GM18870 (cell line): ENCODE measurements at regions not wholly inside any gene's neighbourhood (a gene's known extent, or its start where the extent isn't known, plus 50 kb on each side); places are given as distances from the start of the nearest gene placed in this dataset.

Source experiments
- ATAC-seq: cut with Tn5 transposase; IDR thresholded peaks from one replicate; pipeline ENCODE4 v1.9.1; 2021; ENCODE audit warnings: moderate library complexity; ENCODE audit not compliant: unreplicated experiment

DNA sequence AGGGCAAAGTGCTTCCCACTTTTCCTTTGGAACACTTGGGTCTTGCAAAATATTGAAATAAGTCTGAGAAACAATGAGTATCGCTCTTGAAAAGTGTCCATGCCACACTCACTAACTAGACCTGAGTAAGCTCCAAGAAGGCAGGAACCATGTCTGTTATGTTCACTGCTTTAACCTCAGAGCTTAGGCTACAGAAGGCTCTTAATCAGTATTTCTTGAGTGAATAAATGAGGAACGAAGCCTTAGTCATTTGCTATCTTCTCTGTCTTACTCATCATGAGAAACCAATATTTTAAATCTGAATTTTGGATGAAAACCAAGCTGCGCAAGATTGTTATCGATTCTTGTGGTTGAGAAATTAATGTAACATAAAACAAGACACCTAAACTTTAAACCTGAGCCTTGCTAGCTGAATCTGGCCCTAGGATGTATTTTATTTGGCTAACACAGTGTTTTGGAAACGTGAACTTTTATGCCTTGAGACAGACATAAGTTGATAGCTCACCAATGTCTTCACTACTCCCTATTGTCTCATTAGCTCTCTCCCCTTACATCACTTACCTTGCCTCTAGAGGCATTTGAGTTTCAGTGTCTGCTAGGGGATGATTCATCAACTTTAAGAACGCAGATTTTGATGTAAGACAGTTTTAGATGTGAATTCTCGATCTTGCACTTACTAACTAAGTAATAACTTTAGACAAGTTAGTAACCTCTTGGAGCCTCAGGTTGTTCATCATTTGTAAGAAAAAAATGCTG lies 392.8 kb upstream of the MEIS1 start:
- ATAC-seq: no peak

DNA sequence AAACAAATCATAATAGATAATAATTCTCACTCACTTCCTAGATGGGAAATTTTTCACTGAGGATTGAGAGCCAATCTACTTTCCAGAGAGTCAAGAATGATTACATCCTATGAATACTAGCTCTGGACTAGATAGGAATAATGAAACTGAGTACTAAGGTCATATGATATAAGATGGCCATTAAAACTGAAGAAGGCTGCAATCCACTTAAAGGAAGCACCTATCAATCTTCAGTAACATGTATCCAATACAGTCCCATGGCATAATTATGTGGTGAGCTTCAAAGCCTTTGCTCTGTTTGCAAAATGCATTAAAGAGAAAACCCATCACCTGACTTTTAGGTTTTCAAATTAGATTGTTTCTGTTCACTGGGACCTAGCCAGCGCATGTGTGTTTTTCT lies 398.0 kb upstream of the MEIS1 start:
- ATAC-seq: no peak

DNA sequence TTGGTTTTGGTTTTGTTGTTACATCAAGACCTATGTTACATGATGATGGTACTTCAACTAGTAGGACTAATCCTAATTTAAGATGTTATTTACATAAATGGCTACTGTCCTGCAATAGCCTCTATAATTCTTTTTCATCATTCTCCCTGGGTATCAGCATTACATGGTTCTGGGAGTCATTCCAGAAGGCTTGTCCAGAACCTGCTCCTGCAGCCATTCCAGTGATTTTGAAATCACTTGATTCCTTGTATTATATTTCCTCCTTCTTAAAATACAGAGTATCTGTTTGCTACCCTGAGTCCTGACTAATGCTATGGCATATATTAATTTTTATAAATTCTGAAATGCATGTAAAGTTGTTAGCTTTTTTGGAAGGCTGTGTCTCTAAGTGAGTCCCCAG lies 400.5 kb upstream of the MEIS1 start:
- no peak for ATAC-seq

DNA sequence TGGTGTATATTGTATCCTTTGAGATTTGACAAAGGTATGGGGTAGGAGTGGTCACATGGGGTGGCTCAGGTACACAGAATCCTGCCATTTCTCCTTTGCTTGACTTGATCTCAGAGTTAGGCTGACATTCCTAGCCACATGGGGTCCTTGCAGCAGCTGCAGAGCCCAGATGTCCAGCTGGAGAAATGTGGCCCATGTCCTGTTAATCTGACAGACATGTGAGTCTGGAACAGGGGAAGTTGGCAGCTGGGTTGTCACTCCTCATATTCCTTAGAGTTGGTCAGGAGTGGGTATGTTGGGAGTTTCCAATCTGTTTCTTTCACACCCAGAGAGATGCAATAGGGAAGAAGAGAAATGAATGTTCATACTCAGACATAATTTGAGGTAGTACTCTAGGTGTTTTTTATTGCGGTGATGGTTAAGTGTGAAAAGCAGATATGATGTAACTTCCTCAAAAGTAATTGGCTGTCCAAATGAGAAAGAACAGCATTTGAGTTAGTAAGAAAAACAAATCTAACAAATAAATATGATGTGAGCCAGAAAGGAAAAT lies 402.6 kb upstream of the MEIS1 start:
- no peak for ATAC-seq

DNA sequence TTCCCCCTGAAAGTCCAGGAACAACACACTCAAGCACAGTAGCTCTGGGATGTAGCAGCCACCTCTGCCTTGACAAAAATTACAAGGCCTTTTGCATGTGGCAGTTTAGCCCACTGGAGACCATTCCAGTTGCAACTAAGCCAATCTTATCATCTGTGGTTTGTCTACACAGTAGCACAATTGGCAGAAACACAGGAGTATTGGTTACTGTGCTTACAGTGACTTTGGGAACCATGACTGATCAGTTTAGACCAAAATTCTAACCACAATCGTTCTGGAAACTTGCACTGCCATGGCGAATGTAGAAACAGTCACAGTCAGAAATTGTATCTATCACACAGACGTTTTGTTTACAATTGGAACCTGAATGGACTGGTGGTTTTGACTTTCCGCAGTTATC lies 403.7 kb upstream of the MEIS1 start:
- ATAC-seq: no peak

DNA sequence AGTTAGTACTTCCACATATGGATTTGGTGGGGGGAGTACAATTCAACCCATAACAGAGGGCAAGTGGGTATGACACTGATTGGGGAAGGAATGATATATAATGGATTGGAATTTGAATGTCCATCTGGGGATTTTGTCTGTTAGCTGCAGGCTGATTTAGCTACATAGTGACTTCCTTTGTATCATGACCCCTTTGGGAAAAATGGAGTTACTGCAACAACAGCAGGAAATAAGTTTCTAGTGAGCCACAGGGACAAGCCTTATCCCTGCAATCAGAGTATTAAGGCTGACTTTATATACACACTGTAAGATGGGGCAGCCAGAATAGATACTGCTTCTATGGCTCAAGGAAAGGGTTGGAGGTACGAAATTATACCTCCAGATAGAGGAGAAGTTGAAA lies 404.4 kb upstream of the MEIS1 start:
- no peak for ATAC-seq

DNA sequence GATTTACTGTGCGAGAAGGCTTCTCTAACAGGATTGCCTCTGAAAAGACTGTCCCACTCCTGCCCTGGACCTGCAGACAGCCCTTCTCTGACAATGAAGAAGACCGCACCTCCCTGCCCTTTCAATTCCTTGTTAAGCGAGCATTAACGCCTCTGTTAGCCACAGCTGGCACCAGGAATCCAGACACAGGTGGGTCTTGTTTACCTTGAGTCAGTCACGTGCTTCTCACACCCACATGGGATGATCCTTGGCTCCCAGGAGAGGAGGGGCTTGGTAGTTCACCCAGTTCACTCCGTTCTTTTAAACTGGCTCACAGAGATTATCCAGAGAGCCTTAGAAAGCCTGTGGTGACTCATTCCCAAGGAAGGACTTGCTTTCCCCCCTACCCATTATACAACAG lies 410.5 kb upstream of the MEIS1 start:
- ATAC-seq: no peak

DNA sequence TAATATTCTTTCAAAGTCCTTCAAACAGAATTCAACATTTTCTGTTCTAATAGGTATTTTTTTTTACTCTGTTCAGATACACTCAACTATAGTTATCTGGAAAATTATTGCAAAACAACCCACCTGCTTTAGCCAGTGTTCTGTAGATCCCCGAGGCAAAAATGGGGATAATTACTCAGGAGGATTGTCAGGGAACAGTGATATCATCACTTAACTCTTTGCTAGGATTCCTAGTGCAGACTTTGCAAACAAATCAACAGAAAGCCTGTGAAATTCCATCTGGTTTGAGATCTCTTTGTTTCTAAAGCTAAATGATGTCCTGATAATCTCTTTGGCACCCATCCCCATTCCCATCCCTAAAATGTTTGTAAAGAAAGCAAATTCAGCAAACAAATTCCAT lies 413.6 kb upstream of the MEIS1 start:
- ATAC-seq: no peak

DNA sequence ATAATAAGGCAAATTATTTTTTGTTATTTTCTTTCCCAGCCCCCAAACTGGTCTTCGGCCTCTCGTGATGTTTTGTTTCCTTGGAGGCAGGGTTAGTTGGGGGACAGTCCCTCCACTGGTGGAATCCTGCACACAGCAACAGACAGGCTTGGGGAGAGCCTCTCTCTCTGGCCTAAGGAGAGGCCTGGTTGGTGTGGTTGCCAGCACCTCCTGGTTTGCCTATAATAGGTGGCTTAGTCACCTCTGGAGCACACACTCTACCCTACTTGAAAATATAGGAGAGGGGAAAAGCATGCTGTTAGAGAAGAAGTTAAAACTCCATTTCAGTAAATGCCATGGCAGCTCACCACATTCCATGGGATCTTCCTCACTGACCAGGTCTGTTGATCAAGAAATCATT lies 417.2 kb upstream of the MEIS1 start:
- ATAC-seq: no peak

DNA sequence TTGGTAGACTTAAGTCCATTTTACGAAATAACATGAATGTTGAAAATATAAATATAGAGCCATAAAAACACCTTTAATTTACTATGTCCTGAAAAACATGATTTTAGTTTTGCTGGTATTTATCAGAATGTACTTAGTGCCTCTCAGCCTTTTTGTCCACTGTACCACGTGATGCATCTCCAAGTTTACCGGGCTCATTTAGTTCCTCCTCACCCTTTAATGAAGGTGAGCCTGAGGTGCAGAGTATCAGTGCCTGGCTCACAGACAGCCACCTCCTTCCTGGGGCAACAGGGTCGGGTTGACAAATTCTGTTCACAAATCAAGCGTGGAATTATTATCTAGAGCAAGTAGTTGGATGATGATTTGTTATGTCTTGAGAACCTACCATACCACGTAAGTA lies 420.5 kb upstream of the MEIS1 start:
- ATAC-seq: no peak

DNA sequence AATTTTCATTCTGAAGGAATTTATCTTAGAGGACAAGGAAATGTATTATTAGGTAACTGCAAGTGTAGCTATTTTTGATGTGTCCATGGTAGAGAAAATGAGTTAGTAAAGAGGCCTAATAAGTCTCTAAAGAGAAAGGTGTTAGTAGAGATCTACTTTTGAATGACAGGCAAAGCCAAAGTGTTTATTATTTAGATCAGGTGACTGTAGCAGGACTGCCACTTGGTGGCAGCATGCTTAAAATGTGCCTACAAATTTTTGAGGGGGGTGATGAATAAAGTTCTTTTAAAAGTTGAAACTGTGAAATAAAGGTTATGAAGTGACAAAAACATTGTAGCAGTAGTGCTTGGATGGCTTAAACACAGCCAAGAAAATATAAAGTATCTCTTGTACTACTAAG lies 421.5 kb upstream of the MEIS1 start:
- ATAC-seq: no peak

DNA sequence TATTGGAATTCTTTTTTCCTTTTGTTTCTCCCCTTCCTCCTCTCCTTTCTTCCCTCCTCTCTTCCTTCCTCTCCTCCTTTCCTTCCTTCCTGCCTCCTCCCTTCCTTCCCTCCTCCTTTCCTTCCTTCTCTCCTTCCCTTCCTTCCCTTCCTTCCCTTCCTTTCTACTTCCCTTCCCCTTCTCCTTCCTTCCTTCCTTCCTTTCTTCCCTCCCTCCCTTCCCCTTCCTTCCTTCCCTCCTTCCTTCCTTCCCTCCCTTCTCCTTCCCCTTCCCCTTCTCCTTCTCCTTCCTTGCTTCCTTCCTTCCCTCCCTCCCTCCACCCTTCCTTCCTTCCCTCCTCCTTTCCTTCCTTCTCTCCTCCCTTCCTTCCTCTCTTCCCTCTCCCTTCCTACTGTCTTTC lies 431.0 kb upstream of the MEIS1 start:
- ATAC-seq: no peak

DNA sequence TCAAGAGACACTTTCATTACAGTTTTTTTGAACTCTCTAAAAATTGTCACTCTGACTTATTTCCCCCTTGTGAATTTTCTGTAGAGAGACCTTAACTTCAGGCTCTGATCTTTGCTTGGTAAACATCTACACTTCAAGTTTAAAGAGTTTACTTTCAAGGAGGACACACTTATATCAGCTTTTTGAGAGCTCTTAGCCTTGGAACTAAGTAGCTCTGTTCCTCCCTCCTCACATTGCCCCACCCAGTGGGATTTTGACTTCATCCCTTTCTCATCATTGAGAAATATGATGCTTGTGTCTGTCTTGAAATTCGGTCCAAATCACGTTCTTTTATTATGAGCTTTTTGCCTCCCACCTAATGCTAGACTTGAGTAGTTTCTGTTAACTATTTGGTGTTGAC lies 433.4 kb upstream of the MEIS1 start:
- no peak for ATAC-seq

DNA sequence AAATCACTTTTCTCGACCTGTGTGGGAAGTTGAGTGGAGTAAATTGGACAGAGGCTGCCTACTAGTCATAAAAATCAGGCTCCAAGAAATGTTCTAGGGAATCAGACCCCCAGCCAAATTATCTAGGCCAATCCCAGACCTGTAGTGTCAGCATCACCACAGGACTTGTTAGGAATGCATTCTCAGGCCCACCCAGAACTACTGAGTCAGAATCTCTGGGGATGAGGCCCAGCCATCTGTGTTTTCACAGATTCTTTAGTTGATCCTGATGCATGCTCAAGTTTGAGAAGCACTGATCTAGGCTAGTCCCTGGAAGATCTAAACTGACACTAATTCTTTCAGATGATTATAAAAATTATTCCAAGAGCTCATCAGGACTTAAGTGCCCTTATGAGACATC lies 434.0 kb upstream of the MEIS1 start:
- no peak for ATAC-seq

DNA sequence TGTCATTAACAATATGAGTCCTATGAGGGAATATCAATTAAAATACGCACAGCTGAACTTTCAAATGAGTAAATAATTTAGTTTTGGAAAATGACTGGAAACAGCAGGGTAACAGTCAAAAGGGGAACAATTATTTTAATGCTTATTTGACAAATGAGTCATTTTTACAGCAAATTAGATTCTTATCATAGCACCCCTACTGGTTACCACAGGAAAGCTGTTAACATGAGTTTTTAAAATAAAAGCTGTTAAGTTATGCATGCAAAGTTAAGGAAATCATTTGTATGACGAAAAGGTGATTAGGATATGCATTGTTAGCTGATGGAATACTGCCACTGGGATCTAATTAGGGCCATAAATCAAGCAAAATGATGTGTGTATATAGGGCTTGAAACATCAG lies 435.1 kb upstream of the MEIS1 start:
- no peak for ATAC-seq

DNA sequence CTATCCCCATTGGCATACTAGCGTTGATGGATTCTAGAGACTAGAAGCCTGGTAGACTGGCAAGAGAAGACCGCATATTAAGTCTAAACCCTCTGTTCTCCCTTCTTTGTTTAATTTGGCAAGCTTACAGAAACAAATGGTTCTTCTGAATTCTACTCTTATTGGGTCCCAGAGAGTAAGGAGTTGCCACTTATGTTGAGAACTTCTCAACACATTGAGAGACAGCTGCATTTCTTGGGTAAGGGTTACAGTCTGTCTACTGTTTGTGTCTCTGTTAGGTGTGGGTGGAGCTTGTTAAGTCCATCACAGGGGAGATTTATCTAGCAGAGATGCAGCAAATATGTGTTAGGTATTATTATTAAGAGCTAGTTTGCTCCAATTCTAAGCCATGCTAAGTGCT lies 435.8 kb upstream of the MEIS1 start:
- no peak for ATAC-seq

DNA sequence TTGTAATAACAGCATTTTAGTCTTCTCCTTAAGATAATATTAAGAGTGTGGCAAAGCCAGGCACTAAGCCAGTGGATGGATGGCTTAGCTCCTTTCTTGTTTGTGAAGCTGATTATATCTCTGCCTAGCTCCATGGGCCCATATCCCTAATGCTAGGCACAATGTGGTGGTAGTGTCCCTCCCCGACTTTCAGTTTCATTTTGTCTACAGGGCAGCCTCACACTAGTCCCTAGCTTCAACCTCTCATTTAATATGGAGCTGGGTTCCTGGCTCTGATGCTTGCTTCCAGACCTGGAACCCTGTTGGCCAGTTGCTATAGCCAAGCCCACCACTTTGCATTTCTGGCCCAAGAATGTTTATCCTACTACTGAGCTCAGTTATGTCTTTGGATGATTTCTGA lies 437.0 kb upstream of the MEIS1 start:
- ATAC-seq: no peak

DNA sequence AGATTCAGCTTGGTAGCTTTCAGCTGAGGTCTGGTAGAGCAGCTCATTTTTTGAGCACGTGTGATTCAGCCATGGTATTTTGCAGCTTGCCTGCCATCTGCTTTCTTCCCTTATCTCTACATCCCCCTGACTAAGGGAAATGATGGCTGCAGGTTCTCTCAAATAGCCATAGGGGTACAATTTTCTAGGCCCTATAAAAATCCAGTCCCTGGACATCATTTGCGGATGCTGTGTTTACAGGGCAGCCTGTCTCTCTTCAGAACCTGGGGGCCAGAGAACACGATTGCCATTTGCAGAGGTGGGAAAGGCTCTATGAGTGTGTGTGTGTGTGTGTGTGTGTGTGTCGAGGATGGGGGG lies 442.7 kb upstream of the MEIS1 start:
- ATAC-seq: no peak

DNA sequence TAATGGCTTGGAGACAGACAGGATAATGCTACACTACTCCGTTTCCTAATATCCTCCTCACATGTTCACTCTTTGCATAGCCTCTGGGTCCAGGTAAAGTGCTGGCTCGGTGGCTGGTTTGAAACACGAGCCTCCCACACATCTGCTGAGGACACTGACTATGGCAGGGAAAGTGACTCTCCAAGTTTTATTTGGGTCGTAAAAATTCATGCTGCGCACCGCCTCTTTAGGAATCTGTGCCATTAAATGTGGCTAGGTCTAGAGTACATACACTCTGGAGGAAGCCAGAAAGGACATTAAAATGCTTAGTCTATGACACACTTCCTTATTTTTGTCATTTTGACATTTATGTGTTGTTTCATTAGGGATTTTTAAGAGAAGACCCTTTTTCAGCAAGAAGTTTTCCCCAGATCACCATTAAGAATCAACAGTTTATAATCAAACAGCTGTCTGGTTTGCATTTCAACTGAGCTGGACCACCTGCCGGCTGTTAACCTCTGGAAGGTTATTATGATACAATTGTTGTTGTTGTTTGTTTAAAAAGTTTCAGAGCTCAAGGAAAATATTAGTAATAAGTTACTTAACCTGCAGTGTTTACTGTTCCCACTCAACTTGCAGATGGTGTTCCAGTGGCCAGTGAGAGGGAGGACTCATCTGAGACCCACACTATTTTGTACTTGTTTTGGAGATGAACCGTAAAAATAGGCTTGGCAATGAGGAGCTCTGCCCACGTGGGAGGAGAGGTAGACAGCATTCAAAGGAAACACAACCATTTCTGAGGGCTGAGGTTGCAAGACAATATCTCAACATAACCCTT lies 443.3 kb upstream of the MEIS1 start:
- ATAC-seq: no peak

DNA sequence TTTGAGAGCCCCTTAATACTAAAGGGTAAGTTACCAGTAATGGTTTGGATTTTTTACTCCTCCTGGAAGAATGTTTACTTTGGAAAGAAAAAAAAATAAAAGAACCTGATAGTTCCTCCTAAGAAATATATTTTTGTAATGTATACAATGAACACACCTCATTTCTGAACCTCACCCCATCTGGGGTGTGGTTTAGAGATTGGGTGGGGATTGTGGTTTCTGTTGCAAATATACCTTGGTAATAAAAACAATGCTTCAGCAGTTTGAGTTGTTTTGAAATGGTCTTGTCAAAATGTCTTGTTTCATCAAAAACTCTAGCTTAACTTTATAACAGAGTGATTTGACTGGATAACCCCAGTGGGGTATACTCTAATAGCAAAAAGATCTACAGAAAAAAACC lies 448.9 kb upstream of the MEIS1 start:
- no peak for ATAC-seq

DNA sequence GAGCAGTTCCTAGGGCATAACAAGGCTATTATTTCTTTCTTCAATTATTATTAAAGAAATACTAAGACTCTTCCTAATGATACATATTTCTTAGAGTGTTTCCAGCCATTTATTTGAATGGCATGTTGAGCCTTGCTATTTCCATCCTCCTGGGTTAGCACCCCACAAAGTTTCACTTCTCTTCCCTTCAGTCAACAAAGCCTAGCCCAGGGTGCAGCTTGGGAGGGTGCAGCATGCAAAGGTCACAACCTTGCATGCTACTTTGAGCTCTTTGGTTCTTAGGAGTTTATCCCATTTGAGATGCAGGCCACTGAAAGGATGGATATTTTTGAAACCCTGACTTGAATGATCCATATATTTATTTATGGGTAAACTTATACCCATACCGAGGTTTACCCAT lies 454.4 kb upstream of the MEIS1 start:
- ATAC-seq: no peak

DNA sequence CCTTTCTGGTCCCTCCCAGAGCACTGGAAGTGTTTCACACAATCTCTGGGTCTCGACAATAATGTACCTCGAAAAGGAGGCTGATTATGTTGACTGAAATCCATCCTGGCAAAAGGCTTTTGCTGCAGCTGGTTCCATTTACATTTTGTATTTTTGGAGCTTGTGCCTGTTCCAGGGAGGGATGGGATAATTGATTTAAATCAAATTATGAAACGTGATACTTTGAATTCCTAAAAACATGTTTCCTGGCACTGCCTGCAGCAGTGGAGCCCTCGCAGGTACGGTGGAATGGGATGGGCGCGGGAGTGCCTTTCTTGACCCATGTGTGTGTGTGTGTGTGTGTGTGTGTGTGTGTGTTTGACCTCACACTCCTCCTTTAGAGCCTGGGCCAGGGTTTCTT lies 455.5 kb upstream of the MEIS1 start:
- no peak for ATAC-seq
